C1 segment of cervical spinal cord (tissue), 14 donors: ENCODE measurements at regions not wholly inside any gene's neighbourhood (a gene's known extent, or its start where the extent isn't known, plus 50 kb on each side); places are given as distances from the start of the nearest gene placed in this dataset.

Experiments
- DNase-seq, 14 donors: peaks; one replicate each; lab custom pipeline; 2025; lab: John Stamatoyannopoulos, UW

GRCh38 chr3:17990390-17990789 lies 248.0 kb upstream of the TBC1D5 start:
- DNase-seq, result no peak

- no peak for DNase-seq
Observed at GRCh38 chr3:17986348-17986816, 244.0 kb upstream of the TBC1D5 start.

GRCh38 chr3:17985658-17986347 lies 243.4 kb upstream of the TBC1D5 start:
- DNase-seq, result no peak

GRCh38 chr3:17983106-17983505 lies 240.7 kb upstream of the TBC1D5 start:
- DNase-seq, result no peak

GRCh38 chr3:17982211-17982880 lies 239.9 kb upstream of the TBC1D5 start:
- DNase-seq, result no peak

- DNase-seq, result no peak
Observed at GRCh38 chr3:17980863-17981262, 238.4 kb upstream of the TBC1D5 start.

GRCh38 chr3:17979911-17980310 lies 237.5 kb upstream of the TBC1D5 start:
- DNase-seq, result no peak

GRCh38 chr3:17979252-17979651 lies 236.8 kb upstream of the TBC1D5 start:
- DNase-seq, result no peak

GRCh38 chr3:17974206-17974841 lies 231.9 kb upstream of the TBC1D5 start:
- no peak for DNase-seq

GRCh38 chr3:17972959-17973906 lies 230.8 kb upstream of the TBC1D5 start:
- no peak for DNase-seq

GRCh38 chr3:17972476-17972875 lies 230.0 kb upstream of the TBC1D5 start:
- no peak for DNase-seq

GRCh38 chr3:17972030-17972429 lies 229.6 kb upstream of the TBC1D5 start:
- DNase-seq, result no peak

GRCh38 chr3:17969985-17970568 lies 227.6 kb upstream of the TBC1D5 start:
- no peak for DNase-seq

GRCh38 chr3:17969244-17969643 lies 226.8 kb upstream of the TBC1D5 start:
- DNase-seq, result no peak

GRCh38 chr3:17967953-17968607 lies 225.6 kb upstream of the TBC1D5 start:
- DNase-seq, result no peak

- DNase-seq, result peak in 13 of 14 donors; percentile 2 to 71 (median 39)
Observed at GRCh38 chr3:17967111-17967510, 224.7 kb upstream of the TBC1D5 start.

GRCh38 chr3:17965331-17965730 lies 222.9 kb upstream of the TBC1D5 start:
- no peak for DNase-seq

- DNase-seq, result no peak
Observed at GRCh38 chr3:17964108-17964507, 221.7 kb upstream of the TBC1D5 start.

GRCh38 chr3:17955411-17955810 lies 213.0 kb upstream of the TBC1D5 start:
- no peak for DNase-seq

- DNase-seq, result no peak
Observed at GRCh38 chr3:17954801-17955200, 212.4 kb upstream of the TBC1D5 start.

- DNase-seq, result no peak
Observed at GRCh38 chr3:17951241-17951640, 208.8 kb upstream of the TBC1D5 start.
